ENCODE measurements at regions not wholly inside any gene's neighbourhood (a gene's known extent, or its start where the extent isn't known, plus 50 kb on each side); places are given as distances from the start of the nearest gene placed in this dataset.

DNA sequence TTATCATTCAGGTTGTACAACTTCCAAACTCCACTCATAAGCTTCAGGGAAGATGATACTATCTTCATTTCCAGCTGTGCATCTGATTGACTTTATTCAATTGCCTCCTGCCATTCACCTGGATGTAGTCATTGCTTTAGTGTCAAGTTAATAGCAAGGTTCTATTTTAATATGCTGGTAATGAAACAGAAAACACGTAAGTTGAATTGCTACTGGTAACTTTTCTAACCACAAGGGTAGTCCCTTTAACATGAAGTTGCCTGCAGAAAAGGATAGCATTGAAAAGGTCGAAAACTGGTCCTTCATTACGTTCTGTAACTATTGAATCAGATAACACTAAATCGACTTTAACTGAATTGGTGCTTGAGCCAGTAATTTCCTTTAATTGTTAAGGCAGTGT lies 459.4 kb upstream of the CDH6 start:
- DNase-seq (ENCODE audit: low read depth), result no peak

DNA sequence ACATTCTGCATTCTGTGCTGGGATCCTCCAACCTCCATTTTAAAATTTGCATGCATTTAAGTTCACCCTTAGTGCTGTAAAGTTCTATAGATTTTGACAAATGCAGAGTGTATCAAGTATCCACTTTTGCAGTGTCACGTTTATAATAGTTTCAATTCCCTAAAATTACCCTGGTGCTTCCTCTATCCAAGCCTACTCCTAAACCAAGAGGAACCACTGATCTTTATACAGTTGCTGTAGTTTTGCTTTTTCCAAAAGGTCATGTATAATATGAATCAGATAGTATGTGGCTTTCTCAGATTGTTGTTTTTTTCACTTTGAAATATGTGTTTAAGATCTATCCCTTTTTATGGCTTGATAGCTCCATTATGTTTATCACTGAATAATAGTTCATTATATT lies 468.4 kb upstream of the CDH6 start:
- no peak for DNase-seq (ENCODE audit: low read depth)

DNA sequence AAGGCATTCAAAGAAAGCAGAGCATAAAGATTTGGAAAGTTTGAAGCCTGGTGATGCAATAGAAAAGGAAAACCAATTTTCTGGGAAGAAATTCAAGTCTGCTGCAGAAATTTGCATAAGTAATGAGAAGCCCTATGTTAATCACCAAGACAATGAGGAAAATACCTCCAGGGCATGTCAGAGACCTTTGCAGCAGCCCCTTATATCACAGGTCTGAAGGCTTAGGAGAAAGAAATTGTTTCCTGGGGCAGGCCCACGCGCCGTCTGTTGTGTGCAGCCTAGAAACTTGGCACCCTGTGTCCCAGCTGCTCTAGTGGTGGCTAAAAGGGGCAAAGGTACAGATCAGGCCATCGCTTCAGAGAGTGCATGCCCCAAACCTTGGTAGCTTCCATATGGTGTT lies 495.3 kb upstream of the CDH6 start:
- DNase-seq (ENCODE audit: low read depth), result no peak

DNA sequence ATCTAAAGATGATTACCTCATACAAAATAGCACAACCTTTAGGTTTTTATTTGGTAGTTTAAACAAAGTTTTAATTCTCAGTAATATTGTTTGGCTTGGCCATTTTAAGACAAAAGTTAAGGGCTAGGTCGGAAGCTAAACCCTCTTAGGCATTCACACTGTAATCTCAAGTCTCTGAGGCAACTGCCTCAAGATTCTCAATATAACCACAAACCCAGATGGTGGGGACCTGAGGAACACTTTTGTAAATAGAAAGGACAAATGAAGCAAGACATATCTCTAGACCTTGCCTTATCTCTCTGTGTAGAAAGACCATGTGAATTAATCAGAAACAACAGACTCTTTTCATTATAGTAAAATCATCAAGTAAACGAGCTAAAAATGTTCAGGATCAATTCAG lies 500.2 kb upstream of the CDH6 start:
- no peak for DNase-seq (ENCODE audit: low read depth)

DNA sequence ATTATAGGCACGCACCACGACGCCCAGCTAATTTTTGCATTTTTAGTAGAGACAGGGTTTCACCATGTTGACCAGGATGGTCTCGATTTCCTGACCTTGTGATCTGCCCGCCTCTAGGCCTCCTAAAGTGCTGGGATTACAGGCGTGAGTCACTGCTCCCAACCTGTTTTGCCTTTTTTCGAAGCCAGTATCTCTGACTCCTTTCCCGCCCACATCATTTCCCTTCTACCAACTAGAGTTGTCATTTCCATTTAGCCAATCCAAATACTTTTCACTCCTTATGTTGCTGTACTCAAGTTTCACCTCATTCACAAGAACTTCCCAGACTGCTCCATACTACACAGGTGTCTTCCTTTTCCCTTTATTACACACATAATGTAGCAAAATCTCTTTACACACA lies 502.6 kb upstream of the CDH6 start:
- DNase-seq (ENCODE audit: low read depth), result no peak

- no peak for DNase-seq (ENCODE audit: low read depth)
Measured at GRCh38 chr5:30687461-30687860, 506.0 kb upstream of the CDH6 start.

DNA sequence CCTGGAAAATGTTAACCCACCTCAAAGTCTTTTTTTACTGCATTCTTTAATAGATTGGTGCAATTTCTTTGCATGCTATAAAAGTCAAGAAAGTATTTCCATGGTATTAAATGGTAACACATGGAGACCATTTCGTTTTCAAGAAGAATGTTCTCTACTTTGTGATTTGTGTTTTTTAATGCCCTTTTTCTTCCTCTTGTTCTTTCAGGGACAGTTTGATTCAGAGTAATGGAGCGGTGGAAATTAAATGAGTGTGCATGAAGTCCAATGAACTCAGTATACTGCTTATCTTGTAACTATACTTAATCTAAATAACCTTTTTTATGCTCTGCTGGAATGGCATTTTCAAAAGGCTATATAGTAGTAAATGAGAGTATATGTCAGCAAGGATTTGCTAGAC lies 507.0 kb upstream of the CDH6 start:
- no peak for DNase-seq (ENCODE audit: low read depth)

- DNase-seq (ENCODE audit: low read depth), result no peak
Measured at GRCh38 chr5:30676223-30676840, 517.2 kb upstream of the CDH6 start.

DNA sequence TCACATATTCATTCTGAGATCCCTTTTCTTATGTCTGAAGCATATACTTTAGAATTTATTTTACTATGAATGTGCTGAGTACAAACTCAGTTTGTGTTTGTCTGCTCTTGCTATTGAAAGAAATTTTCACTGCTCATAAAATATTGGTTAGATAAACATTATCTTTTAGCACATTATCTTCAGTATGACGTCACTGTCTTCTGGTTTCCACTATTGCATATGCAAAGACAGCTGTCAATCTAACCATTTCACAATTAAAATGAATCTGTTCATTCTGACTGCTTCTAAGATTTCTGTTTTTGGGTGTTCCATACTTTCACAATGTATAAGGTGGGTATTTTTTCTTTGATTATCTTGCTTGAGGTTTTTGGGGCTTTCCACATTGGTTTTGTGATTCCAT lies 526.2 kb upstream of the CDH6 start:
- no peak for DNase-seq (ENCODE audit: low read depth)

DNA sequence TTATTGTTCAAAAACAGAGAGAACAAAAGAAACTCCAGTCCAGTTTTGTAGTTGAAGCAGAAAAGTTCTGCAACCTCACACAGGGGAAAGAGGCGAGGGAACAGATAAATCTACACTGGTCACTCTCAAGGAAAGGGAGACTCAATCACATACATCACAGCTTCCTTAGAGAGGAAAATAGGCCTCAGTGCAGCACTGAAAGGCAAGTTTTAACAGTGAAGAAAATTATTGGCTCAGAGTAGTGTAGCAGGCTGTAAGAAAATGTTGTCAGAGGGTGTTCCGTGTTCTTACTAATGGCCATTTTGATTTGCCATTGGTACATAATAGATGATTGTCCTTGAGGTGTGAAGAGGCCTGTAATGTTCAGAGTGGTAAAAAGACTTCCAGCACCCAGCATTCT lies 530.0 kb upstream of the CDH6 start:
- DNase-seq (ENCODE audit: low read depth), result no peak

DNA sequence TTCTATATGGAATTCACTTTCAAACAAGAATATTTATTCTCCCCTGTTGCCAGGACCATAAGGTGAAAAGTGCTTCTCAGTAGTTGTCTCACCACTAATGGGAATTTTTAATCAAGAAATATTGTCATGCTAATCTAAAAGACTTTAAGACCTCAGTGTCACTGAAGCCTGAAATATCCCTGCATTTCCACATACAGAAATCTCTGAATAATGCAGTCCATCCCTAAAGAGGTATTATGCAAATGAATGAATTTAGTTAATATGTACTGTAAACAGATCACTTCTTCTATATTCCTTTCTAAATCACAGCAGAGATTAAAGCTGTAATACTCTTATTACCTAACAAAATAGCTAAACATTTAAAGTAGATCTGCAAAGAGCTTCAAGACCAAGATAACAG lies 531.1 kb upstream of the CDH6 start:
- DNase-seq (ENCODE audit: low read depth), result no peak

DNA sequence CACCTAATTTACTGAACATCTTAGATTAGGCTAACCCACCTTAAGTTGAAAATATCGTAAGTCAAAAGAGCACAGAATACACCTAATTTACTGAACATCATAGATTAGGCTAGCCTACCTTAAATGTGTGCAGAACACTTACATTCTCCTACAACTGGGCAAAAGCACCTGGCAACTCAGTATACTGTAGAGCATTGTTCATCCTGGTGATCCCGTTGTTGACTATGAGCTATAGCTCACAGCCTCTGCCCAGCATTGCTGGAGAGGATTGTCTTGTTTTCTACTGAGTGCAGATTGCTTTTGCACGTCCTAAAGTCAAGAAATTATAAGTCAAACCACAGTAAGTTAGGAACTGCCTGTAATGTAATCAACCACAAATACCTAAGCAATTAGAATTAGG lies 531.8 kb upstream of the CDH6 start:
- no peak for DNase-seq (ENCODE audit: low read depth)

GRCh38 chr5:30659417-30659816 lies 534.1 kb upstream of the CDH6 start:
- DNase-seq (ENCODE audit: low read depth), result no peak

- no peak for DNase-seq (ENCODE audit: low read depth)
Measured at GRCh38 chr5:30650311-30650710, 543.2 kb upstream of the CDH6 start.

DNA sequence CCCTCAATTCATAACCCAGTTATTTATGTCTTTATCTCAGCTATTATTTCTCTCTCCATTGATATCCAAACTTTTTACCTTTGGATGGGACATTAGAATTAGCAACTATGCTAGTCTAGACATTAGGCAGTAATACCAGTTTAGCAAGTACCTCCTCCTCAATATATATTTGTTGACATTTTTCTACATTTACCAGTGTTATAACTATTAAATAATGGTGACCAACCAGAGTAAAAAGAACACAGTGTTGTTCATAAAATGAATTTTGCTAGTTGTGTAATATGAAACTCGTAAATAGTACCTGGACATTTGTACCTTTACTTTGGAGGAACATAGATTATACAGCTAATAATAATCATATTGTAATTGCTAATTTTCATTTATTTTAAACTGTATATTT lies 554.6 kb upstream of the CDH6 start:
- no peak for DNase-seq (ENCODE audit: low read depth)

GRCh38 chr5:30627945-30628344 lies 565.5 kb upstream of the CDH6 start:
- no peak for DNase-seq (ENCODE audit: low read depth)

DNA sequence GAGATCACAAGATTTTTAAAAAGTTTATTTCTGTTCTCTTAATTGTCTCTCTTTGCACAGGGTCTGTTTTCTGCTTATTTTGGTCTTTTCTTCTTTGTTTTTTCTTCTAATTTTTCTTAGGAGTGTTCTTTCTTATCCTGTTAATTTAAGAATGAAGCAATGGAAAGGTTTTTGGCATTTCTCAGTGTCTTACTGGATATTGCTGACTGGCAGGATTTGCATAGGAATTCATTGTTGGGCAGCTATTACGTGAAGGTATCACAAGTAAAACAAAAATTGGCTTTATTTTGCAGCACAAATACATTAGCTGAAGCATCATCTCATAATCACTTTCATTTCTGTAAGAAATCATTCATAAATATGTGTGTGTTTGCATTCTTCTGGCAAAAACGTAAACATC lies 566.9 kb upstream of the CDH6 start:
- DNase-seq (ENCODE audit: low read depth), result no peak

GRCh38 chr5:30620481-30621085 lies 572.9 kb upstream of the CDH6 start:
- DNase-seq (ENCODE audit: low read depth), result no peak

- DNase-seq (ENCODE audit: low read depth), result no peak
Measured at GRCh38 chr5:30608501-30608900, 585.0 kb upstream of the CDH6 start.

GRCh38 chr5:30607301-30607894 lies 586.1 kb upstream of the CDH6 start:
- no peak for DNase-seq (ENCODE audit: low read depth)

GRCh38 chr5:30605693-30606268 lies 587.7 kb upstream of the CDH6 start:
- no peak for DNase-seq (ENCODE audit: low read depth)

DNA sequence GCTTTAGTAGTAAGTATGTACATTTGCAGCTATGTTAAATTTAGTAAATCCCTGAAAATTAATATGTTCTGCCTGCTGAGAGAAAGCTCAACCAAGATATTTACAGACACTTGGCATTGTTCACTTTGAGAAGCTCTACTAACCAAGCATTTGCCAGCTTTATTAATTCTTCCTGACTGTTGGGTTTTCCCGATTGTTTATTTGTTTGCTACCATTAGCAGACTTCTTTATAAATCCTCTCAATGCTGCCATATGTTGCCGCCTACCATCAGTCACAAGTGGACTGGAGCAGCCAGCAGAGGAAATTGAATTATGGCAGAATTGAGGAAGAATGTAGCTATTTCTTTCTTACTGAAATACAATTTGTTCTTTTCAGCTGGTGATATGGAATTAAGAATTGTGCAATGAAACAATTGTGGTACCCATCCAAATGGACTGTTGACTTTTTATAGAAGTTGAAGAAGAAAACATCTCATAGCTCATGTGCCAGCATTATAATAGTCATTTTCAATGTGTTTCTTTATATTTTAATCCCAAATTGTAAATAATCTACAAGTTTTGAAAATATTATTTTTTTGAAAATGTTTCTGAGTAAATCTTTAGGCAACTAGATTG lies 588.7 kb upstream of the CDH6 start:
- DNase-seq (ENCODE audit: low read depth), result no peak

- DNase-seq (ENCODE audit: low read depth), result no peak
Measured at GRCh38 chr5:30600892-30601291, 592.6 kb upstream of the CDH6 start.

Measured in amniotic epithelial cell (primary cell).